Daoy (cell line): ENCODE measurements at regions not wholly inside any gene's neighbourhood (a gene's known extent, or its start where the extent isn't known, plus 50 kb on each side); places are given as distances from the start of the nearest gene placed in this dataset.
"Not testable (repeated sequence)": the region's sequence is repeated elsewhere in the genome, so short reads cannot be mapped to it uniquely, and the experiment has no call there.

Experiments used
- DNase-seq: peaks from one replicate; pipeline ENCODE4 v3.0.0-alpha.2; 2015; ENCODE audit warnings: low read depth

- DNase-seq, result no peak
Measured at GRCh38 chr18:71105994-71106546, 817.2 kb downstream of the SOCS6 start.

- peak; percentile 10 for DNase-seq
Measured at GRCh38 chr18:71105078-71105819, 816.4 kb downstream of the SOCS6 start.

- no peak for DNase-seq
Measured at GRCh38 chr18:71079606-71080005, 790.8 kb downstream of the SOCS6 start.

GRCh38 chr18:71077451-71077850 lies 788.6 kb downstream of the SOCS6 start:
- DNase-seq, result no peak

- no peak for DNase-seq
Measured at GRCh38 chr18:71075147-71075546, 786.3 kb downstream of the SOCS6 start.

GRCh38 chr18:71068338-71068737 lies 779.5 kb downstream of the SOCS6 start:
- DNase-seq, result no peak

GRCh38 chr18:71049893-71050292 lies 761.0 kb downstream of the SOCS6 start:
- DNase-seq, result no peak

- DNase-seq, result no peak
Measured at GRCh38 chr18:71047882-71048281, 759.0 kb downstream of the SOCS6 start.

GRCh38 chr18:71045331-71046065 lies 756.7 kb downstream of the SOCS6 start:
- DNase-seq, result no peak

- DNase-seq, result no peak
Measured at GRCh38 chr18:71040161-71040560, 751.3 kb downstream of the SOCS6 start.

- DNase-seq, result no peak
Measured at GRCh38 chr18:71038196-71038595, 749.4 kb downstream of the SOCS6 start.

- DNase-seq, result peak; percentile 28
Measured at GRCh38 chr18:71036783-71037182, 747.9 kb downstream of the SOCS6 start.

- DNase-seq, result not testable (repeated sequence)
Measured at GRCh38 chr18:71031296-71032191, 742.7 kb downstream of the SOCS6 start.

- DNase-seq, result not testable (repeated sequence)
Measured at GRCh38 chr18:71030085-71030484, 741.2 kb downstream of the SOCS6 start.

GRCh38 chr18:71028285-71028762 lies 739.5 kb downstream of the SOCS6 start:
- peak; percentile 72 for DNase-seq

GRCh38 chr18:71027531-71027930 lies 738.7 kb downstream of the SOCS6 start:
- no peak for DNase-seq

GRCh38 chr18:71025505-71026225 lies 736.8 kb downstream of the SOCS6 start:
- DNase-seq, result no peak

GRCh38 chr18:71022389-71022788 lies 733.5 kb downstream of the SOCS6 start:
- no peak for DNase-seq

GRCh38 chr18:71021030-71021362 lies 732.2 kb downstream of the SOCS6 start:
- DNase-seq, result no peak

- no peak for DNase-seq
Measured at GRCh38 chr18:71020342-71021029, 731.6 kb downstream of the SOCS6 start.

- DNase-seq, result no peak
Measured at GRCh38 chr18:71018816-71019215, 730.0 kb downstream of the SOCS6 start.
